CD14-positive monocyte (primary cell): ENCODE measurements at regions not wholly inside any gene's neighbourhood (a gene's known extent, or its start where the extent isn't known, plus 50 kb on each side); places are given as distances from the start of the nearest gene placed in this dataset.

Source experiments
- DNase-seq, 3 donors: peaks; one replicate each; pipeline ENCODE4 v3.0.0-alpha.2; 2011 to 2022
- H2AFZ ChIP-seq: 2 replicates; pipeline ENCODE4 v1.6.0; 2012; ENCODE audit warnings: mild to moderate bottlenecking, low read depth, low read length, inconsistent platforms; ENCODE audit not compliant: insufficient read depth, poor library complexity, severe bottlenecking
- H3K27ac ChIP-seq, 2 donors: 1 replicate in 1 of 2; 2 replicates in 1 of 2; pipeline ENCODE4 v1.5.1; 2012 to 2013; ENCODE audit warnings: low read length in 2 of 2, control low read depth in 1 of 2, inconsistent platforms in 1 of 2, low read depth in 1 of 2, mild to moderate bottlenecking in 1 of 2
- H3K27me3 ChIP-seq, 2 donors: one replicate each; pipeline versions ENCODE4 v1.6.0 to v1.6.1; 2011 to 2013; ENCODE audit warnings: low read length in 2 of 2; ENCODE audit not compliant: control insufficient read depth in 2 of 2, insufficient read depth in 2 of 2
- H3K36me3 ChIP-seq, 2 donors: replicated peaks in 1 of 2; 1 replicate in 1 of 2; 2 replicates in 1 of 2; pipeline versions ENCODE4 v1.5.1 to v1.6.1; 2012 to 2013; ENCODE audit warnings: low read length in 2 of 2, control low read depth in 1 of 2, inconsistent platforms in 1 of 2, mild to moderate bottlenecking in 1 of 2; ENCODE audit not compliant: insufficient read depth in 2 of 2, control insufficient read depth in 1 of 2
- H3K4me1 ChIP-seq, 2 donors: 1 replicate in 1 of 2; 2 replicates in 1 of 2; pipeline versions ENCODE4 v1.5.1 to v1.6.1; 2012 to 2013; ENCODE audit warnings: low read length in 2 of 2, control low read depth in 1 of 2, inconsistent platforms in 1 of 2, mild to moderate bottlenecking in 1 of 2, moderate library complexity in 1 of 2; ENCODE audit not compliant: insufficient read depth in 2 of 2, control insufficient read depth in 1 of 2
- H3K4me2 ChIP-seq: replicated peaks from 2 replicates; pipeline ENCODE3; 2012; ENCODE audit warnings: low read length, moderate library complexity, mild to moderate bottlenecking; ENCODE audit not compliant: poor library complexity, severe bottlenecking; ENCODE audit errors: extremely low read depth
- H3K4me3 ChIP-seq, 3 experiments: fragments of 200-600 bp in 1 of 3; sonication (generic) in 1 of 3; replicated peaks in 1 of 3; 1 replicate in 2 of 3; 2 replicates in 1 of 3; pipeline ENCODE4 v1.5.1; 2011 to 2013; ENCODE audit warnings: low read length in 3 of 3, mild to moderate bottlenecking in 3 of 3, control low read depth in 2 of 3, low read depth in 2 of 3, inconsistent platforms in 1 of 3, moderate library complexity in 1 of 3
- H3K79me2 ChIP-seq: 2 replicates; pipeline ENCODE4 v1.6.0; 2012; ENCODE audit warnings: mild to moderate bottlenecking, control low read depth, inconsistent platforms, low read length, moderate library complexity; ENCODE audit not compliant: insufficient read depth
- H3K9ac ChIP-seq: 2 replicates; pipeline ENCODE4 v1.6.0; 2017; ENCODE audit warnings: low read length, mild to moderate bottlenecking; ENCODE audit not compliant: insufficient read depth, poor library complexity, severe bottlenecking
- H3K9me3 ChIP-seq, 2 donors: replicated peaks in 1 of 2; 1 replicate in 1 of 2; 2 replicates in 1 of 2; pipeline versions ENCODE4 v1.5.1 to v1.6.1; 2012 to 2013; ENCODE audit warnings: low read length in 2 of 2, control low read depth in 1 of 2; ENCODE audit not compliant: control insufficient read depth in 1 of 2, insufficient read depth in 1 of 2
- H4K20me1 ChIP-seq: 2 replicates; pipeline ENCODE4 v1.6.0; 2012; ENCODE audit warnings: mild to moderate bottlenecking, low read length, control low read depth, moderate library complexity; ENCODE audit not compliant: insufficient read depth
- H3K27ac Mint-ChIP-seq, 7 donors: one replicate each; pipeline ENCODE4 v1.8.0; 2020; ENCODE audit warnings: mild to moderate bottlenecking in 7 of 7, mixed read lengths in 7 of 7, moderate library complexity in 6 of 7, inconsistent platforms in 2 of 7
- H3K27me3 Mint-ChIP-seq, 3 donors: one replicate each; pipeline ENCODE4 v1.8.0; 2021 to 2022; ENCODE audit warnings: low read depth in 3 of 3, mild to moderate bottlenecking in 3 of 3, mixed read lengths in 3 of 3, moderate library complexity in 3 of 3, inconsistent platforms in 1 of 3
- H3K36me3 Mint-ChIP-seq, 2 donors: one replicate each; pipeline ENCODE4 v1.8.0; 2020; ENCODE audit warnings: mixed read lengths in 2 of 2, inconsistent platforms in 1 of 2, mild to moderate bottlenecking in 1 of 2
- H3K4me1 Mint-ChIP-seq: one replicate; pipeline ENCODE4 v1.8.0; 2020; ENCODE audit warnings: mild to moderate bottlenecking, mixed read lengths
- H3K4me3 Mint-ChIP-seq, 2 donors: one replicate each; pipeline ENCODE4 v1.8.0; 2020; ENCODE audit warnings: mild to moderate bottlenecking in 2 of 2, mixed read lengths in 2 of 2, moderate library complexity in 1 of 2
- H3K9me3 Mint-ChIP-seq, 7 donors: one replicate each; pipeline ENCODE4 v1.8.0; 2020 to 2022; ENCODE audit warnings: mixed read lengths in 7 of 7, mild to moderate bottlenecking in 6 of 7, moderate library complexity in 6 of 7, inconsistent platforms in 2 of 7
- WGBS: methylation state at CpG from one replicate; pipeline ENCODE4 v1.1.5; 2013; ENCODE audit warnings: missing lambda C conversion rate; ENCODE audit not compliant: insufficient coverage; 5-methylcytosine and 5-hydroxymethylcytosine counted together
- intact Hi-C, 2 donors: fragments of 100-400 bp; cut with micrococcal nuclease; formaldehyde crosslinking; loops; one replicate each; pipeline versions ENCODE4 v1.15.0 to v1.15.1; 2023
- TF ChIP-seq, protein P1 (sequence below): fragments of 200-600 bp; IDR thresholded peaks from one replicate; pipeline ENCODE4 v1.8.0; 2022; ENCODE audit warnings: antibody characterized with exemption, mild to moderate bottlenecking

DNA sequence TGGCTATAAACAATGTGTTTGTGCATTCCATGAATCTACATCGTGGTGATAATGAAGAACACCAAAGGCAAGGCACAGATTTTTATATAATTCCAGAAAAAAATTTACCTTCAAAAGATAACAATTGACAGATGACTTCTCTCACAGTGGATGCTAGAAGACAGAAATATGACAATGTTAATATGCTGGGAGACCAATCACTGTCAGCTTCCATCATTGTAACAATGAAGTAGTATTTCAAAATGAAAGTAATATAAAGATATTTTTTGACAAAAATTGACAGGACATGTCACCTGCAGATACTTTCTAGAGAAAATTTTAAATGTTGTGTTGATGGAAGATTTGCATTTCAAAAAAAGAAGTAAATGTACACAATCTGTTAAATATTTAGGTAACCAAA is 1925.9 kb upstream of the LRRTM1 start:
- peaks cover 0 to 6% (median 4%) of the 10 kb centered on the region in 7 donors for H3K9me3 Mint-ChIP-seq
- Histone ChIP-seq H3K9me3 (peaks cover 0 to 10% of the 10 kb centered on the region in 2 donors), H2AFZ (no peak overlapping the region), H3K36me3 (no peaks in the 10 kb centered on the region), H3K27me3 (no peaks in the 10 kb centered on the region), H3K4me3 (no peak overlapping the region), H3K4me1 (no peaks in the 10 kb centered on the region), H3K9ac (no peak overlapping the region), H4K20me1 (no peaks in the 10 kb centered on the region), H3K79me2 (no peaks in the 10 kb centered on the region), H3K4me2 (no peak overlapping the region), H3K27ac (no peak overlapping the region)
- no peak overlapping the region for H3K4me3 Mint-ChIP-seq
- intact Hi-C loops: no loop called here
- WGBS: no CpG with 5 or more reads among the region's 1 CpG
- H3K36me3 Mint-ChIP-seq: no peaks in the 10 kb centered on the region
- TF ChIP-seq, protein P1, sequence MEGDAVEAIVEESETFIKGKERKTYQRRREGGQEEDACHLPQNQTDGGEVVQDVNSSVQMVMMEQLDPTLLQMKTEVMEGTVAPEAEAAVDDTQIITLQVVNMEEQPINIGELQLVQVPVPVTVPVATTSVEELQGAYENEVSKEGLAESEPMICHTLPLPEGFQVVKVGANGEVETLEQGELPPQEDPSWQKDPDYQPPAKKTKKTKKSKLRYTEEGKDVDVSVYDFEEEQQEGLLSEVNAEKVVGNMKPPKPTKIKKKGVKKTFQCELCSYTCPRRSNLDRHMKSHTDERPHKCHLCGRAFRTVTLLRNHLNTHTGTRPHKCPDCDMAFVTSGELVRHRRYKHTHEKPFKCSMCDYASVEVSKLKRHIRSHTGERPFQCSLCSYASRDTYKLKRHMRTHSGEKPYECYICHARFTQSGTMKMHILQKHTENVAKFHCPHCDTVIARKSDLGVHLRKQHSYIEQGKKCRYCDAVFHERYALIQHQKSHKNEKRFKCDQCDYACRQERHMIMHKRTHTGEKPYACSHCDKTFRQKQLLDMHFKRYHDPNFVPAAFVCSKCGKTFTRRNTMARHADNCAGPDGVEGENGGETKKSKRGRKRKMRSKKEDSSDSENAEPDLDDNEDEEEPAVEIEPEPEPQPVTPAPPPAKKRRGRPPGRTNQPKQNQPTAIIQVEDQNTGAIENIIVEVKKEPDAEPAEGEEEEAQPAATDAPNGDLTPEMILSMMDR: no peak
- no peak for DNase-seq
- H3K27me3 Mint-ChIP-seq: no peaks in the 10 kb centered on the region
- no peaks in the 10 kb centered on the region for H3K4me1 Mint-ChIP-seq
- no peak overlapping the region for H3K27ac Mint-ChIP-seq

DNA sequence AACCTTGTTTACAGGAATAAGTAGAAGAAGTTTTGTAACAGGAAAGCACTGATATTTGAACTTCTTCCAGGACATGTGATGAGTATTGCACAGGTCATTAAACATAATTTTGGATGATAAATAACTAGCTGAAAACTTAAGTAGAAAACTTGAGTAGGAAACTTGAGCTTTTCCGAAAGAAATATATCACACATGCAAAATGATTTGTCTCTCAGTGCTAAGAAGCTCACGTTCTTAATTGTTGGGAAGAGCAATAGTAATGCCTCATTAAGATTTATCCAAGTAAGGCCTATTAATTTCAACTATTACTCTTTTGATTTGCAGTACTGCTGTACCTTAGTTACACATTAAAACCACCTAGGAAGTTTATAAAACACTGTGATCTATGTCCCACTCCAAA is 1921.9 kb upstream of the LRRTM1 start:
- Mint-ChIP-seq H3K27me3 (no peaks in the 10 kb centered on the region), H3K36me3 (no peaks in the 10 kb centered on the region), H3K4me1 (no peaks in the 10 kb centered on the region), H3K9me3 (peaks cover 0 to 9% (median 4%) of the 10 kb centered on the region in 7 donors), H3K4me3 (no peak overlapping the region), H3K27ac (no peak overlapping the region)
- H3K4me1 ChIP-seq: no peaks in the 10 kb centered on the region
- H3K79me2 ChIP-seq: no peaks in the 10 kb centered on the region
- H3K4me2 ChIP-seq: no peak overlapping the region
- no peaks in the 10 kb centered on the region for H3K27me3 ChIP-seq
- no peaks in the 10 kb centered on the region for H3K36me3 ChIP-seq
- TF ChIP-seq, protein P1: no peak
- no peak overlapping the region for H3K9ac ChIP-seq
- H3K27ac ChIP-seq: no peak overlapping the region
- WGBS: no CpG with 5 or more reads among the region's 2 CpGs
- H3K4me3 ChIP-seq: no peak overlapping the region
- no peak for DNase-seq
- no peaks in the 10 kb centered on the region for H4K20me1 ChIP-seq
- intact Hi-C loops: no loop called here
- H2AFZ ChIP-seq: no peak overlapping the region
- peaks cover 5 to 14% of the 10 kb centered on the region in 2 donors for H3K9me3 ChIP-seq
